Ramos (cell line): ENCODE measurements at regions not wholly inside any gene's neighbourhood (a gene's known extent, or its start where the extent isn't known, plus 50 kb on each side); places are given as distances from the start of the nearest gene placed in this dataset.

Experiments used
- in situ Hi-C: fragments of 300-500 bp; cut with MboI; formaldehyde crosslinking; loops from one replicate; pipeline ENCODE4 v1.14.3; 2022; ENCODE audit warnings: low sequenced_read_pairs; ENCODE audit not compliant: unreplicated experiment

DNA sequence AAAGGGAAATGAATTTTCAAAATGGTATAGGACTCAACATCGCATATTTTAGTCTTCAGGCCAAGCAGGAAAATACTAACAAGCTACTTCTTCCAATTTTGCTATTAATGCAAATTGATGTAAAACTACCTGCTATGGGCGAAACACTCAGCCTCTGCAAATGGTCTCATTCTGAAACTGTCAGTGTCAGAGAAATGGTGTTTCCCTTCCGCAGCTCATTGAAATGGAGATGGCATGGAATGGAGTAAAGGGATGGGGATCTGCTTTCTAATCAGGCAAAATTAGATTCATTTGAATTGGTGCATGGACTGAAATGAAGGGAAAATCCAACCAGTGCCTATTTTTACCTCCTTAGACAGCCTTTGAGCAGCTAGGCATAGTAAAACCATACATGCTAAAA, 80.4 kb upstream of the EEA1 start:
- in situ Hi-C loops = no loop called here

DNA sequence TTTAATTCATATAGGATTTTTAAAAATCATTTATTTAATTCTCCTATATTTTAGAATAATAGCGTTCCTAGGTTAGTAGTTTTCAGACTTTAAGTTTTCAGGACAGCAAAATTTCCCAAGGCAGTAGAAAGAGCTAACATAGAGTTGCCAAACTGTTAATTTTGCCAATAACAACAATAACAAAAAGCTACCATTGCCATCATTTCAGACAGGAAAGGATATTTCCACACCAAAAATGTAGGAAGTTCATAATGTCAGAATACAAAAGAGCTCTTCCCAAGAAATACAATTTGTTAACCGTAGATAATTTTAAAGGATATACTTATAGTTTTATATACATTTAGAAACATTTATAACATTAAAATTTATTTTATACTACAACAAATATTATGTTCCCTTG, 81.4 kb upstream of the EEA1 start:
- in situ Hi-C loops = no loop called here

DNA sequence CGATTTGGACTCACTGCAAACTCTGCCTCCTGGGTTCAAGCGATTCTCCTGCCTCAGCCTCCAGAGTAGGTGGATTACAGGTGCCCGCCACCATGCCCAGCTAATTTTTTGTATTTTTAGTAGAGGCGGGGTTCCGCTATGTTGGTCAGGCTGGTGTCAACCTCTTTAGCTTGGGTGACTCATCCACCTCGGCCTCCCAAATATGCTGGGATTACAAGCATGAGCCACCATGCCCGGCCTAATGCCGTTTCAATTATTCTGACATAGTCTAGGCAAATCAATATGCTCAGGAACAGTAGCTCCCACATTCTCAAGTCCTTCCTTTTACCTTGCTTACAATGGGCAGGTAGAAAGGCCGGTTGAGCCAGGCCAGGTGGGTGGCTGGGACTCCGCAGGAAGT, 82.0 kb upstream of the EEA1 start:
- in situ Hi-C loops = no loop called here

- in situ Hi-C loops = no loop called here
Observed at GRCh38 chr12:93015871-93016751, 87.0 kb upstream of the EEA1 start.

GRCh38 chr12:93016752-93017350, 87.8 kb upstream of the EEA1 start:
- in situ Hi-C loops = no loop called here

DNA sequence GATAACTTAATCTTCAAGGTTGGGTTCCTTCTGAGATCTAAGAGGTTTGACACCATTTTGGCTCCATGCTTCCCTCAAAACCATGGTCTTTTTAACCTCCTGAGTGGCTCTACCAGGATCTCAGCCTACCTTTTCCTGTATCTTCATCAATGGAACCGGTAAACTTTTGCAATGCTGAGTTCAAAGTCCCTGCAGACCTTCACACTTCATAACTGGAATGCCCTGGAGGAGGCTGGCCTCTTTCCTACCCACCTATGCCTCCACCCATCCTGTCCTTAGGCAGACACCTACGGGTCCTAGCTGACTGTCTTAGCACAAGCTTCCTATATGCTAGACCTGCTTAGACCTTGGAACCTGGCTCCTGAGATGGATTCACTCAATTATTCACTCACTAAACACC, 89.5 kb upstream of the EEA1 start:
- in situ Hi-C loops = no loop called here

GRCh38 chr12:93019212-93019927, 90.3 kb upstream of the EEA1 start:
- in situ Hi-C loops = no loop called here

DNA sequence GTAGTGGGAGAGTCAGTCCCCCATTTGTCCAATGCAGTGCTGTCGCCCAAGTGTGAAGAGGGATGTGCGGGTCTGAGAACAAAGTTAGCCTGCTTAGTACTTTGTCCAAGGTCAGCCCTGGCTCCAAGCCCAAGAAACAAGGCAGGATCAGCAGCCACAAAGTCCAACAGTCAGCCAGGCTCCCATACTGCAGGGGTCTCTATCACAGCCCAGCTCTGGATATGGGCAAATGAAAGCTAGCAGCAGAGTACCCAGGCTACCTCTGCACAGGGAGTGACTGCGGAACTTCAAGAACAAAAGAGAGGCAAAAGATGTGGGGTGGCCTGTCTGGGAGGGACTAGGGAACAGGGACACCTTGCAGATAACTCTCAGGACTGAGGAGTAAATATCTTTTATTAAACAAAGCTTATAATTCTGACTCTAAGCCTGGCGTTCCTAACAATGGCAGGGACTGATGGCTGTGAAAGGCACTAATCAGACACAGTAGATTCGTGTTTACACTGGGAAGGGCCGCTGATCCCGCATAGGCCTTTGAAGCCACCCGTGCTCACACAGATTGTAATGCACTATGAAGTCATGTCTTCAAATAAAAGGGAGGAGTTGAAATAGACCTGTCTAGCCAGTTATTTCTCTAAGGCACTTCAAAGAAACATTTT, 91.0 kb upstream of the EEA1 start:
- in situ Hi-C loops = no loop called here

GRCh38 chr12:93020631-93021597, 91.8 kb upstream of the EEA1 start:
- in situ Hi-C loops = no loop called here

GRCh38 chr12:93022603-93023340, 93.7 kb upstream of the EEA1 start:
- in situ Hi-C loops = no loop called here

- in situ Hi-C loops = no loop called here
Observed at GRCh38 chr12:93025145-93026103, 96.3 kb upstream of the EEA1 start.

DNA sequence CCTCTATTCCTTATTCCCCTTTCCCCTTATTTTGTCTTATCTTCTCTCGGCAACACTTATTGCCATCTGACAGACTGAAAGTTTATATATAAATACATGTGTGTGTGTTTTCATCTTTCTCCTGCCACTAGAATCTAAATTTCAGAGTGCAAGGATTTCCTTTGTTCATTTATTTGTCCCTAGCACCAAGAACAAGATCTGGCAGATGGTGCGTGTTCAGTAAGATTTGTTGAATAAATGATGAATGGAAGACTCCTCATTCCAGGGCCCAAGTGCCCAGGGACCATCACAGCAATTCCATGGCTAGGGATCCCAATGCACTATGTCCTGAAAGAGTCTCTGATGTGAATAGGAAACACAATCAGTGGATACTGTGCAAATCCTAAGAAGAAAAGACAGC, 97.9 kb upstream of the EEA1 start:
- in situ Hi-C loops = no loop called here

- in situ Hi-C loops = no loop called here
Observed at GRCh38 chr12:93029091-93029490, 100.0 kb upstream of the EEA1 start.

GRCh38 chr12:93031028-93031427, 101.9 kb upstream of the EEA1 start:
- in situ Hi-C loops = no loop called here

- in situ Hi-C loops = no loop called here
Observed at GRCh38 chr12:93032758-93033157, 103.7 kb upstream of the EEA1 start.

GRCh38 chr12:93033948-93034347, 104.9 kb upstream of the EEA1 start:
- in situ Hi-C loops = no loop called here

DNA sequence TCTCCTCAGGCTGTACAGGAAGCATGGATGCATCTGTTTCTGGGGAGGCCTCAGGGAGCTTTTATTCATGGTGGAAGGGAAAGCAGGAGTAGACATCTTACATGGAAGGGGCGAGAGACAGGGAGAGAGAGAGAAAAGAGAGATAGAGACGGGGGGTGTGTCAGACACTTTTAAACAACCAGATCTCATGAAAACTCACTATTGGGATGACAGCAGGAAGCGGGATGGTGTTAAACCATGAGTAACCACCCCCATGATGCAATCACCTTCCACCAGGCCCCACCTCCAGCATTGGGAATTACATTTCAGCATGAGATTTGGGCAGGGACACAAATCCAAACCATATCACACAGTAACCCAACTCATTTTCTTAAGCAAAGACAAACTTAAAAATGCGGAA, 110.0 kb upstream of the EEA1 start:
- in situ Hi-C loops = no loop called here

- in situ Hi-C loops = no loop called here
Observed at GRCh38 chr12:93039930-93040329, 110.8 kb upstream of the EEA1 start.
